NCI-H345 (cell line): ENCODE measurements at regions not wholly inside any gene's neighbourhood (a gene's known extent, or its start where the extent isn't known, plus 50 kb on each side); places are given as distances from the start of the nearest gene placed in this dataset.

Experiments
- DNase-seq: peaks from one replicate; lab custom pipeline; 2025; lab: John Stamatoyannopoulos, UW

DNA sequence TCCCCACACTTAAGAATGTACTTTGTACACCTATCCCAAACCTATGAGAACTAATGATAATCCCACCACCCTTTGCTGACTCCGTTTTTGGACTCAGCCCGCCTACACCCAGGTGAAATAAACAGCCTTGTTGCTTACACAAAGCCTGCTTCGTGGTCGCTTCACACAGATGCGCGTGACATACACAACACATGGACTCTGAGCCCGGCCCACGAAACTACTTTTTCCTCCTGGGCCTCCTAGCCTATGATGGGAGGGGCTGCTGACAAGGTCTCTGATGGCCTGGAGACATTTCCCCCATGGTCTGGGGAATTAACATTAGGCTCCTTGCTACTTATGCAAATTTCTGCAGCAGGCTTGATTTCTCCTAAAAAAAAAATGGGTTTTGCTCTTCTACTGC lies 1176.4 kb upstream of the RAG2 start:
- DNase-seq = no peak

DNA sequence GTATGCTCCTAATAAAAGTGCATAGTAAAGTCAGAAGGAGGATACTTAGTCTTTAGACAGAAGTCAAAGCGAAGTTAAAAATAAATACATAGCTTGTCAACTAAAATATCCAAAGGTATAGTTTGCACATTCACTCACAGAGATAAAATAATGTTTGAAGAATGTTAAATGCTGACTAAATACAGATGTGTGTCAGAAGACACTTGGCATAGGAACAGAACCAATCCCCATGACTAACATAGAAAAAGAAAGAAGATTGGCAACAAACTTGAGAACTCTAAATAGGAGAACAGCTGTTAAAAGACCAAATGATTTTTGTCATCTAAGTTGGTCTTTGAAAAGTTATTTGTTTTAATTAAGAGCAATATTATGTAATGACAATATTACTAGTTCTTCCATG lies 1172.1 kb upstream of the RAG2 start:
- DNase-seq = no peak

DNA sequence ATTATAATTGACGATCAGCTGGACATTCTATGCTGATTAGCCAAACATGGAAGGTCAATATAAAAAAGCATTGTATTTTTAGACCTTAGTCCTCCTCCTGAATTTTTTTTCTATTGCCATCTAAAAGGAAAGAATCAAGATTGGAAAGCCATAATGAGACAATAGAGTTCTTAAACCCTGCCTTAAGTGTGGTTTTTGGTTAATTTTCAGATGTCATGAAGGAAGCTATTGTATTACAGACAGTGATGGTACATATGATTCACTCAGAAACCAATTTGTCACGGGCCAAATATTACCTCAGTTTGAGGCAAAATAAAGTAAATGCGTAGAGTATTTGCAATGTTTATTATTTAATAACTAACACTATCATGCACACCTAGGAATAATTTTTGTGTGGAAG lies 1164.0 kb upstream of the RAG2 start:
- DNase-seq = no peak

DNA sequence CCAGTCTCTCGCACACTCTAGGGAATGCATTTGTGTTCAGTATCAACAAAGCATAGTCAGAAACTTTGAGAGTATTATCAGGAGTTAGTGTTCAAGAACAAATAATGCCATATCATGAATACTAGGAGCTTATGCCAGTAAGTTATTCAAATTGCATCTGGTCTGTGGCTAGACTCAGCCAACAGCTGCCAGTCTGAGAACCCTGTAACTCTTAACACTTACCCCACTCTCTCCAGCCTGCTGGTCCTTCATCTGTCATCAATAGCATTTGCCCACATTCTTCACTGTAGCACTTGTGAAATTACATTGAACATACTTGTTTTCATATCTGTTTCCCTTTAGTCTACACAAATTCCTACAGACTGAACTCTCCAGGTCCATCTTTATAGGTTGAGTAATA lies 1157.5 kb upstream of the RAG2 start:
- DNase-seq = no peak

DNA sequence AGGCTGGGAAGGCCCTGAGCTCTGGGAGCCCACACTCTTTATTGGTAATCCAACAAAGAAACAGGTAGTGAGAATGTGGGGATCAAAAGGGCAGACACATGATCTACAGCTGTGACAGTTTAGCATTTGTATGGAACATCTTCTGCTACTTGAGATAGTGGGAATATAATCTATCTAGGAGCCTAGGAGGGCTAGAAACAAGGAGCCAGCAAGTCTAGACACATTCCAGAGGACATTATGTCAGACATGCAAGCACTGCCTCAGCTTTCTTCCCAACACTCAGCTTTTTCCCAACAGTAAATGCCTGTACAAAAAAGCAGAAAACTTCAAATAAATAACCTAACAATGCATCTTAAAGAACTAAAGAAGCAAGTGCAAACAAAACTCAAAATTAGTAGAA lies 1150.6 kb upstream of the RAG2 start:
- DNase-seq = no peak

DNA sequence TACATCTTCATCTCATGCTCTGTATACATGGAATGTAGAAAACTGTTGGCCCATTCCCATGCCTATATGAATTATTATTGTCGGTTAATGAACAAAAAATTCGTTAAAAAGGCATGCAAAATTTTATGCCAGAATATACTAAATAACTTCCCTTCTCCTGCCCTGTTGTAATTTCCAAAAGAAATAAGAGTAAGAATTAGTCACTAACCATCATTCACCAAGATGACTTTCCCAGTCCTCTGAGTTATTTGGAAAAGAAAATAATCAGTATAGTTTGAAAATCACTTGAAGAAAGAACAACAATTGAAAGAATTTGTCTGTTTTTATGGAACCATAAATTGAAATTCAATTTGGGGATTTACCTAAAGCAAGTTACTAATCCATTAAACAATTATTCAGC lies 1149.1 kb upstream of the RAG2 start:
- no peak for DNase-seq

DNA sequence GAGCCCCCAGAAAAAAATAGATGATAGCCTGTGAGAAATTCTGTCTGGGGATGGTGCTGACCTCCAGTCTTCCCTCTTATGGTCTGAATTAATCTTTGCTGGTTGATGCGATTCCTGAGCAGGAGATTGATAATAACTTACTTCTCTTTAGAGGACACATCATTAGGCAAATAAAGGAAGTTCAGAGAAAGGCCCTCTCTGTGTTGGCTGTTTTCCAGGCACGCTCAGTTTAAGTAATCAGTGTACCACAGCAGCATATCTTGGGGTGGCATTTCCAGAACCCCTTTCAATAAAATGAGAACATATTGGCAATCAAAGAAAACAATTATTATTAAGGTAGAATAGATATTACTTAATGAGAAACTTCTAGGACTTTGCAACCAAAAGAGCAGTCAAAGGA lies 1129.3 kb upstream of the RAG2 start:
- DNase-seq = no peak

DNA sequence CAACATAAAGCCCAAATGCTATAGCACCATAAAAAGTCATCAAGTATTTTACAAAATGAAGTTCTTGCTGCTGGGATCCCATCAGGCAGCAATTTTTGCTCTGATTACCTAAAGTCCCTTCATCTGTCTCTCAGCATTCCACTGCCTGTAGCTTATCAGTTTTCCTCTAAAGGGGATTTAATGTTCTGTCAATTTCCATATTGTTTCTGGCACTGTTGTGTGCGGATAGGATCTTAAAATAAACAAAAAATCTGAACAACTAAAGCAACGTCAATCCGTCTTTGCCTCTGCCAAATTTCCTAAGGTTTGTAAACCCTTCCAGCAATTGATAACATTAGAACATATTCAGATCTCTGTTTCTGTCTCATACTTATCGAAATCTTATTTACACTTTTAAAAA lies 1126.3 kb upstream of the RAG2 start:
- no peak for DNase-seq

DNA sequence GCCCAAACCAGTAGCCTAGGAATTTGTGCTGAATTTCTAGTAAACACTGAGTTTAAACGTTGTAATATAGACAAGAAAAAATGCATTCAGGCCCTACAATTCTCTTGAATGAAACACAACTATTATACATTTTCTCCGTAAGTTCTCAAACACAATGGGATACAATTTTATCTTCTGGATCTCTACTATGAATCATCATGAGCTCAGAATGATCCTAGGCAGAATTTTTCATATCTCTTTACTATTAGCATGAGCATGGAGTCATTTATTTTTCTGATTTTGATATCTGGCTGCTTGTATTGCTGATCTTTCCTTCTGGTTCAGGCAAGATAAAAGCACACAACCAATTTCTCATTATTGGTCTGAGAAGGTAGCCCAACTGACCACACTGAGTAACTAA lies 1123.4 kb upstream of the RAG2 start:
- DNase-seq = no peak

DNA sequence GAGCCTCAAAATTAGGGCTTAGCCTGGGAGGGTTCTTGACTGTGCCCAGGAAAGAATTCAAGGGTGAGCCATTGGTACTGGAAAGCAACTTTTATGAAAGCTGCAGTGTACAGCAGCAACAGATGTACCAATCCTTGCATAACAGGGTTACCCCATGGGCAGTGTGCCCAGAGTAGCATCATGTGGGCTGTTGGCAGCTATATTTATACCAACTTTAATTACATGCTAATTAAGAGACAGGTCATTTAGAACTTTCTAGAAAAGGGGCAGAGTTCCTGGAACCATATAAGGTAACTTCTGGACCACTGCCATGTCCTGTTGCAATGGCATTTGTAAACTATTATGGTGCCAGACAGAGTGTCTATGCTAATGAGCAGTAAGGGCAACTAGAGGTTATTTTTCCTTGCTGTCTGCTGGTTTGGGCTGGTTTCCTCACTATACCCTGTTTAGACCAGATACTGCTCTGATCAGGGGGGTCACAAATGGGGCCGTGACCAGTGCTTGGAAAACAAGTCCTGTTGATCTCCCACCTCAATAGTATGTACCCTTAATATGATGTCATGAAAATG lies 1120.5 kb upstream of the RAG2 start:
- no peak for DNase-seq

DNA sequence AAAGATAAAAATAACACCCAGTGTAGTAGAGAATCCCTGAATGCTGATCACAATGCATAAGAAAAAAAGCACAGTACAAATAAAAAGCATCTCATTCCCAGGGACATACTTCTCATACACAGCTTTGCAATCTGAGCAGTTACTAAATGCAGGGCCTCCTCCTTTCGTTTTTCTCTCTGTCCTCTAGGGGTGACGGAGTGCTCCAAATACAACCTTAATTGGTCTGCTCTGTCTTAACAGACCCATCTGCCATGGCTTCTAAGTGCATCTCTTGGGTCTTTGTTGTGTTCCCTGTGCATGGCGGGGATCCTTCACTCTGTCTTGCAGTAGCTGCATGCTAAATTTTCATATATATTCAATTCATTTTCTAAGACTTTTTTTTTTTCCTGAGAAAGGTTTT lies 1114.2 kb upstream of the RAG2 start:
- DNase-seq = no peak

DNA sequence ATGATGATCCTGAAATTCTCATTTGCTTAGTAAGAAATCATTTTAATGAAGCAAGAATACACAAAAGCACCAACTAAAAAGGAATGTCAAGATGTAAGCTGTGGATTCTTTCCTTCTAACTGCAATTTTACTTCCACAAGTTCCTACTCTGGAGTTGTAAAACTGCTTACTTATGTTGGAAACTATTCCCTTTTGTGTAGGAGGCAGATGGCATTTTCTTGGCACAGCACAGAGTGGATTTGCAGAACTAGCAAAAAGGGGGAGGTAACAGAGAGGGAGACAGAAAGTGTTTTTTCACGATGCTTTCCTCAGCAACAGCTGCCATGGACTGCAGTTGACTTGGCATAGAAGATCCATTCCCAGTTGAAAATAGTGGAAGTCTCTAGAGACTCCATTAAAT lies 1112.0 kb upstream of the RAG2 start:
- no peak for DNase-seq

DNA sequence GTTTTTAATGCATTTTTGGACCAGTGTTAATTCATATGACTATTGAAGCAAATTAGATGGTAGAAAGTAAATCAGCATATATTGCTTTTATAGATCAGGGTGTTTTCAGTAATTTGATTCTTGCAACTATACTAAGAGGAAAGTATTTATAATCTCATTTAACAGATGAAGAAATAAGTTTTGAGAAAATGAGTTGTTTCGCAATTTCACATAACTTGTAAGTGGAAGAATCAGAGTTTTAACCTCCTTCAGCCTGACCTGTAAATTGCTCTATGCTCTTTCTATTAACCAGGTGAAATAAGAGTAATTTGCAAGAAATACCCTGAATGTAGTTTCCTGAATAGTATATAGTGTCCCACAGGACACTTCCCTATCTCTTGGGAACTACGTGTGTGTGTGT lies 1106.8 kb upstream of the RAG2 start:
- DNase-seq = no peak

DNA sequence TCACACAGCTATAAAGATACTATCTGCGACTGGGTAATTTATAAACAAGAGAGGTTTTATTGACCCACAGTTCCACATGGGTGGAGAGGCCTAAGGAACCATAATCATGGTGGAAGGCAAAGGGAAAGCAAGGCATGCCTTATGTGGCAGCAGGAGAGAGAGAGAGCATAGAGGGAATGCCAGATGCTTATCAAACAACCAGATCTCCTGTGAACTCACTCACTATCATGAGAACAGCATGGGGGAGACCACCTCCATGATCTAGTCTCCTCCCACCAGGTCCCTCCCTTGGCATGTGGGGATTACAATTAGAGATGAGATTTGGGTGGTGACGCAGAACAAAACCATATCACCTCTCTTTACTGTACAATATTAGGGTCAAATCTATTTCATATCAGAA lies 1101.6 kb upstream of the RAG2 start:
- no peak for DNase-seq

DNA sequence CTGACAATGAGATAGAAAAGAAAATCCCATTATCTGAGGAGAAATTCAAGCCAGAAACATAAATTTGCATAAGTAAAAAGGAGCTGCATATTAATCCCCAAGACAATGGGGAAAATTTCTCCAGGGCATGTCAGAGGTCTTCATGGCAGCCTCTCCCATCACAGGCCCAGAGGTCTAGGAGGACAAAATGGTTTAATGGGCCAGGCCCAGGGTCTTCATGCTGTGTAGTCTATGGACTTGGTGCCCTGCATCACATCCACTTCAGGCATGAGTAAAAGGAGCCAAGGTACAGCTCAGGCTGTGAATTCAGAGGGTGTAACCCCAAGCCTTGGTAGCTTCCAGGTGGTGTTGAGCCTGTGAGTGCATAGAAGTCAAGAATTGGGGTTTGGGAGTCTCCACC lies 1097.2 kb upstream of the RAG2 start:
- DNase-seq = no peak

DNA sequence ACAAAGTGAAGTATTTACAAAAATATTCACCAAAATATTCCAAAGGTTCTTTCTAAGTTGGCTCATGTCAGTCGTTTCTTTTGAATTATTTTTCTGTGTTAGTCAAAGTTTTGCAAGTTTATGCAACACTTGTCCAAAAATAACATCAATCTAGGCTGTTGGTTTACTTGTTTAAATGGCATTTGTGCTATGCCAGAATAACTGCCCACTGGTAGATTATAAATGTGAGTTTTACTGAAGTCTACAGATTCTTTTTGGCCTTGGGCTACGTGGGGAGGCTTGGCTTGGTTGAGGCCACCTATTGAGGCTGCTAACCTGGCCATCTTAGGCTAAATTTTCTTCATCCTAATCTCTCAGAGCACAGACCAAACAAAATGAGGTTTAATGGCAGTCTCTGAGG lies 1091.9 kb upstream of the RAG2 start:
- DNase-seq = no peak

DNA sequence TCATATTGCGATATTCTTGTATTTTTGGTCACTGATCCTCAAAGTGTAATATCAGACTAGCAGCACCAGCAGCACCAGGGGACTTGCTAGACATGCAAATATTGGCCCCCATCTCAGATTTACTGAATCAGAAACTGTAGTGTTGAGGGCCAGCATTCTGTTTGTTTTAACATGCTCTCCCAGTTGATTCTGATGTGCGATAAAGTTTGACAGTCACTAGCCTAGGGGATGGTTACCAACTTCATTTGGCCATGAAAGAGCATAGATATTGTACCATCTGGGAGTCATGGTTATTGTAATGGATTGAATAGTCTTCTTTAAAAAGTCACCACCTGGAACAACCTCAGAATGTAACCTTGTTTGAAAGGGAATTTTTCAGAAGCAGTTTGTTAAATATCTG lies 1090.4 kb upstream of the RAG2 start:
- DNase-seq = no peak

DNA sequence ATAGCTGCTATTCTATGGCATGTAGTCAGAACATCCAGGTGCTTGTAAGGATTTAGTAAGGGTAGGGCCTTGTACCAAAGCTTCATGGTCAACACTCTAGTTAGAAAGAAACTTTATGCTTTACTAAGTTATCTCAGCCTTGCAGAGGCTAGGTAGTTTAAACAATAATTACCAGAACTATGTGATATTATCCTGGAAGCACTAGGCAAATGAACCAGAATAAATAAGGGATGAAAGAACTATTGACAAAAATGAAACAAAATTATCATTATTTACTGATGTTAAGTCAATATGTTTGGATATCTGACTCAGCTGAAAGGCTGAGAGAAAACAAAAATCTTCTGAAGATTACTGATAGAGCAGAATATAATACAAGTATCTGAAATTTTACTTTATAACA lies 1089.1 kb upstream of the RAG2 start:
- no peak for DNase-seq

DNA sequence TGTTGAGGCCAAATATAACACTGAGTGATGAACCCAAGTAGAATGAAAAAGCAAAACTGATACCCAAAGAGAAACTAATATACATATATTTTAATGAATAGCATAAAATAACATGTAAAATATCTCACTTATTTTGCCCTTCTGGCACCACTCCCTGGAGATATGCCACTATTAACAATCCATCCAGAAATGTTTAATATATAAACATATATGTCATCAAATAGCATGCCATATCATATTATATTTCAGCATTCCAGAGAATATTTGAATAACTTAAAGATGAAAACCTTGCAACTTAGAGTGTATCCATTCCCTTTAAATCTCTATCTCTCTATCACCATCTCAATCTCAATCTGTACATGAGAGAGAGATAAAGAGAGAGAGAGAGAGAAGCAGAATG lies 1073.3 kb upstream of the RAG2 start:
- no peak for DNase-seq

DNA sequence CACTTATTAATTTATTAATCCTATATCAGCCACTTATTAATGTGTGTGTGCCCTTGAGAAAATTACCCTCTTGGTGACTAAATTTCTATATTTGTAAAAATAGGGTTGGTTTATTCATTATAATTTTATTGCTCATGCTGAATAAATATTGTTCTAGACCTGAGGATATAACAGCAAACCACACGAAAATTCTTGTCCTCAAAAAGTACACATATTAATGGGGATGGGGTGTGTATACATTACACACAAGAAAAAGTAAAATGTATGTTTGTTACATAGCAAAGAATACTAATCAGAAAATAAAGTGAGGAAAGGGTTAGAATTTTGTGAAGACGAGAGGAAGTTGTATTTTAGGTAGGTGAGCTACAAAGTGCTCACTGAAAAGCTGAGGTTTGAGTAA lies 1068.9 kb upstream of the RAG2 start:
- no peak for DNase-seq

DNA sequence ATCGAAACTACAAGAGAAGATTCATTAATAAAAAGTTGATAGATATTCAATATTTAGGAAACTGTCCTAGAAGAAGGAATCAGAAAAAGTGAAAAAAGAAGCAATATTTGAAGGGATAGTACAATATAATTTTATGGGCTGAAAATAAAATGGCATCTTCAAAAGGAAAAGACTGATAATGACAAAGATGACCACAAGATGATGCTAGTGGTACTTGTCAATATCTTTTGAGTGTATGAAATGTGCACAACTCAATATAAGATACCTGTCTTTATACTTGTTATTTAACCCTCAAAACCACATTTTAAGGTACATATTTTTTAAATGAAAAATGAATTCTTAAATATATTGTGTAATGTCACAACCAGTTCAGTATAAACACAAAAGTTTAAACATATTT lies 1059.6 kb upstream of the RAG2 start:
- DNase-seq = no peak

DNA sequence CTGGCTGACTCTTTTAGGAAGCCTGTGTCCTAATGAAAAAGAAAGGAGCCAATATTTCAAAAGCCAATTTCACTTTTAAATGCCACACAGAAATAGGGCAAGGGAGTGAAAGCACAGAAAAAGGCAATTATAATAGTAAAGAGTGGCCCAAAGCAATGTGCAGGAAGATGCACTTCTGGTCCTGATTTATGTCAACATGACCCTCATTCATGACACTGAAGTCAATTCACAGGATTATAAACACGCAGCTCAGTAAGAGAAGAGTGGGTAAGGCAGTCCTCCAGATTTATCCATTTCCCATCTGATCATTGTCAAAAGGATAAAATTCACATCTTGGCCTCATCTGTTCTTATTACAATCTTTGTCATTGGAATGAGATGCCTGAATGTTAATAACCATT lies 1049.7 kb upstream of the RAG2 start:
- no peak for DNase-seq

DNA sequence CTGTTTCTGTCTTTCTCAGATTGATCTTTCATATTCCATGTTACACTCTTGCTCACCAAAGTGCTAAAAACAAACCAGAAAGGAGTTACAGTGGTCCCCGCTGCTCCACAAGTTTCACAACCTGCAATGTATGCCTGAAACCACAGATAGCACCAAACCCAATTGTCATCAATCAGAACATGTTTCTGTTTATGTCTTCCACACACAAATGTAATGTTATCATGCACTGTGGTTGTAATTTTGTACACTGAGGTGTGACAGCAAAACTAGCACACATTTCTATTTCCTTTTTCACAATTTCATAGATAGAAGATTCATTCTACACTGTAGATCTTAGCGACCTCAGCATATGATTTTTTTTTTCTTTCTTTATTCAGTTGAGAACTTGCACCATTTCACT lies 1045.9 kb upstream of the RAG2 start:
- DNase-seq = no peak

DNA sequence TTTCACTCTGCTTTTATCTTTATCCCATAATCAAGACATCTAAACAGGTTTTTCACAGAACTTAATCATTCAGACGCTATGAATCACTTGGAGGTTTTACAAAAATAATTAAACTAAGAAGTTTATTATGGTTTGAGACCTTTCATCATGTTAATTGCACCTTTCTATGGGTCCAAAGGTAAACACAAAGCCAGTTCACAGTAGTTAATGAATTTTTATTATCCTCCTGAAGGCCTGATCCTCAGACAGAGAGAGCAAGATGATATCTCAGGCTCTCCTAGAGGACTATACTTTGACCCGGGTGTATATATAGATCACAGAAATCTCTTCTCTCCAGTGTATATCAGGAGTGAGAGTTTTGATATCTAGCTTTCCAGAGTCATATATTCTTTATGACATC lies 1044.3 kb upstream of the RAG2 start:
- no peak for DNase-seq

DNA sequence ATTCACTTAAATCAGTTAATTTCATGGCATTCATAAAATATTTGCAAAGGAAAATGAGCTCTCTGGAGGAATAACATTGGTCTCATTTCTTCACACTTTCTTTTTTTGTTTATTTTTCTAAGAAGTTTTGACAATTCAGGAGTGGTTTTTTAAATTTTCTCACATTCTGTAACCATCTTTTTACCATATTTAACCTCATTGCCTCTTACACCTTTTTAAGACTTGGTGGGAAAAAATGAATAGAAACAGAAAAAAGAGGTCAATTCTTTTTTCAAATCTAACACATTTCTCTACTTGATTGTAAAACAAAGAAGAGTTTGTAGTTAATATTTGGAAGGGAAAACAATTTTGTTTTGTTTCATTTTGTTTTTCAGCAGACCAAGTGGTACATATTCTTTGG lies 1034.7 kb upstream of the RAG2 start:
- no peak for DNase-seq
